Brain microvascular endothelial cell (primary cell): ENCODE measurements at regions not wholly inside any gene's neighbourhood (a gene's known extent, or its start where the extent isn't known, plus 50 kb on each side); places are given as distances from the start of the nearest gene placed in this dataset.

Experiments
- DNase-seq: peaks from one replicate; pipeline ENCODE4 v3.0.0-alpha.2; 2020
- H3K27ac ChIP-seq: fragments of 250-450 bp; sonication (Bioruptor Pico); 2 replicates; pipeline ENCODE4 v1.5.1; 2020; ENCODE audit warnings: mild to moderate bottlenecking, moderate library complexity
- H3K27me3 ChIP-seq: fragments of 250-450 bp; sonication (Bioruptor Pico); replicated peaks from 2 replicates; pipeline ENCODE4 v1.5.1; 2020; ENCODE audit warnings: mild to moderate bottlenecking
- H3K36me3 ChIP-seq: fragments of 250-450 bp; sonication (Bioruptor Pico); replicated peaks from 2 replicates; pipeline ENCODE4 v1.5.1; 2020; ENCODE audit warnings: mild to moderate bottlenecking
- H3K4me3 ChIP-seq: 2 replicates; pipeline ENCODE4 v1.5.1; 2011; ENCODE audit warnings: low read depth, mild to moderate bottlenecking, control low read depth, low read length, moderate library complexity
- CTCF ChIP-seq: IDR thresholded peaks from 2 replicates; pipeline ENCODE4 v1.5.1; 2011; ENCODE audit warnings: low read depth, mild to moderate bottlenecking, moderate library complexity, low read length, control low read depth, inconsistent platforms; ENCODE audit errors: missing control alignments
- in situ Hi-C: cut with HindIII; loops from 2 replicates; pipeline ENCODE4 v1.10.0; 2017; ENCODE audit warnings: low sequenced_read_pairs, low pct_ligation_motif_present

GRCh38 chr13:64202517-64202916 is 2786.9 kb upstream of the PCDH20 start:
- H3K27ac ChIP-seq, result no peak overlapping the region
- H3K4me3 ChIP-seq, result no peak overlapping the region
- in situ Hi-C loops, result no loop called here
- H3K36me3 ChIP-seq, result no peaks in the 10 kb centered on the region
- no peaks in the 10 kb centered on the region for H3K27me3 ChIP-seq
- TF ChIP-seq CTCF, result no peak
- DNase-seq, result no peak

GRCh38 chr13:64197232-64197631 is 2781.6 kb upstream of the PCDH20 start:
- H3K27me3 ChIP-seq, result no peaks in the 10 kb centered on the region

GRCh38 chr13:64186503-64187250 is 2771.0 kb upstream of the PCDH20 start:
- no peak for TF ChIP-seq CTCF
- no peak for DNase-seq
- Histone ChIP-seq H3K36me3 (no peaks in the 10 kb centered on the region), H3K27ac (no peak overlapping the region), H3K4me3 (no peak overlapping the region), H3K27me3 (no peaks in the 10 kb centered on the region)
- in situ Hi-C loops, result no loop called here

More at GRCh38 chr13:64197232-64197631, 2781.6 kb upstream of the PCDH20 start:
- Histone ChIP-seq H3K27ac (no peak overlapping the region), H3K36me3 (no peaks in the 10 kb centered on the region), H3K4me3 (no peak overlapping the region)
- TF ChIP-seq CTCF, result no peak
- no peak for DNase-seq
- in situ Hi-C loops, result no loop called here

- in situ Hi-C loops, result no loop called here
- no peaks in the 10 kb centered on the region for H3K27me3 ChIP-seq
- no peak overlapping the region for H3K4me3 ChIP-seq
- H3K27ac ChIP-seq, result no peak overlapping the region
- H3K36me3 ChIP-seq, result no peaks in the 10 kb centered on the region
- no peak for DNase-seq
- TF ChIP-seq CTCF, result no peak
These were observed 2770.4 kb upstream of the PCDH20 start for GRCh38 chr13:64186071-64186470.

- H3K36me3 ChIP-seq, result no peaks in the 10 kb centered on the region
- in situ Hi-C loops, result no loop called here
- H3K27me3 ChIP-seq, result no peaks in the 10 kb centered on the region
- no peak for TF ChIP-seq CTCF
- no peak overlapping the region for H3K4me3 ChIP-seq
- H3K27ac ChIP-seq, result no peak overlapping the region
- DNase-seq, result no peak
These were observed 2765.1 kb upstream of the PCDH20 start for GRCh38 chr13:64180756-64181155.

GRCh38 chr13:64165826-64166225 is 2750.2 kb upstream of the PCDH20 start:
- Histone ChIP-seq H3K27me3 (no peaks in the 10 kb centered on the region), H3K27ac (no peak overlapping the region), H3K4me3 (no peak overlapping the region), H3K36me3 (no peaks in the 10 kb centered on the region)
- TF ChIP-seq CTCF, result no peak
- in situ Hi-C loops, result no loop called here
- no peak for DNase-seq
